Prostate gland (tissue), 2 donors: ENCODE measurements at regions not wholly inside any gene's neighbourhood (a gene's known extent, or its start where the extent isn't known, plus 50 kb on each side); places are given as distances from the start of the nearest gene placed in this dataset.

Experiments used
- DNase-seq: peaks from one replicate; pipeline ENCODE4 v3.0.0-alpha.2; 2019; ENCODE audit warnings: low spot score
- H3K27ac ChIP-seq, 2 donors: fragments of 200-600 bp; sonication (generic); 2 replicates each; pipeline ENCODE4 v1.5.1; 2017 to 2019
- H3K27me3 ChIP-seq: fragments of 200-600 bp; sonication (generic); replicated peaks from 2 replicates; pipeline ENCODE4 v1.5.1; 2019; ENCODE audit not compliant: insufficient read depth
- H3K36me3 ChIP-seq, 2 donors: fragments of 200-600 bp; sonication (generic); 1 replicate in 1 of 2; 2 replicates in 1 of 2; pipeline versions ENCODE4 v1.5.1 to v1.8.1; 2017 to 2019
- H3K4me1 ChIP-seq: fragments of 200-600 bp; sonication (generic); replicated peaks from 2 replicates; pipeline ENCODE4 v1.5.1; 2019
- H3K4me3 ChIP-seq, 2 donors: fragments of 200-600 bp; sonication (generic); 2 replicates each; pipeline ENCODE4 v1.5.1; 2017 to 2019
- H3K9me3 ChIP-seq: fragments of 200-600 bp; sonication (generic); 2 replicates; pipeline ENCODE4 v1.5.1; 2017
- POLR2A ChIP-seq: fragments of 450-650 bp; IDR thresholded peaks from one replicate; pipeline ENCODE4 v1.6.1; 2016; ENCODE audit warnings: antibody characterized with exemption, mild to moderate bottlenecking
- POLR2AphosphoS5 ChIP-seq: sonication (generic); formaldehyde crosslinking; IDR thresholded peaks from one replicate; pipeline ENCODE4 v1.6.1; 2017; ENCODE audit warnings: antibody characterized with exemption
- WGBS: methylation state at CpG from one replicate; pipeline ENCODE4 v1.1.5; 2018; 5-methylcytosine and 5-hydroxymethylcytosine counted together
- intact Hi-C: fragments of 100-400 bp; cut with DNase I; formaldehyde crosslinking; loops from one replicate; pipeline ENCODE4 v1.14.2; 2022
- TF ChIP-seq, protein P1 (sequence below), 4 experiments: fragments of 200-600 bp in 2 of 4; fragments of 450-650 bp in 2 of 4; sonication (generic) in 2 of 4; IDR thresholded peaks; 1 replicate in 3 of 4; 2 replicates in 1 of 4; pipeline ENCODE4 v1.5.1; 2016 to 2019; ENCODE audit warnings: antibody characterized with exemption in 4 of 4, mild to moderate bottlenecking in 2 of 4, moderate library complexity in 2 of 4

DNA sequence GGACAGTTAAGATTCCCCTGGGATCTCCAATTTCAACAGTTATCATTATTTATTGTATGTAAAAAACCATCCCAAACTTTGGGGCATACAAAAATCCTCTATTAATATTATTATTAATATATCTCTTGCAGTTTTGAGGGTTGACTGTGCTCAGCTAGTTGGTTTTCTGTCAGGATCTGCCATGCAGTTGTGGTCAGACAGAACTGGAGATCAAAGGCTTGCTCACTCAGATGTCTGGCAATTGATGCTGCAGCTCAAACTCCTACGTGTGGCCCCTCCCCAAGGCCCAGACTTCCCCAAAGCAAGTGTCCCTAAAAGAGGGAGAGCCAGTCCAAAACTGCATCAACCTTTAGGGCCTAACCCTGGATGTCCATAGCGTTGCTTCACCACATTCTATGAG is 204.7 kb downstream of the TTC32 start:
- Histone ChIP-seq H3K4me1 (no peaks in the 10 kb centered on the region), H3K27ac (no peak overlapping the region), H3K27me3 (no peaks in the 10 kb centered on the region), H3K36me3 (no peaks in the 10 kb centered on the region), H3K4me3 (no peak overlapping the region), H3K9me3 (no peaks in the 10 kb centered on the region)
- DNase-seq: no peak
- WGBS: 81% methylated on average over 2 of the region's 2 CpGs
- TF ChIP-seq POLR2A (no peak), POLR2AphosphoS5 (no peak)
- TF ChIP-seq, protein P1, sequence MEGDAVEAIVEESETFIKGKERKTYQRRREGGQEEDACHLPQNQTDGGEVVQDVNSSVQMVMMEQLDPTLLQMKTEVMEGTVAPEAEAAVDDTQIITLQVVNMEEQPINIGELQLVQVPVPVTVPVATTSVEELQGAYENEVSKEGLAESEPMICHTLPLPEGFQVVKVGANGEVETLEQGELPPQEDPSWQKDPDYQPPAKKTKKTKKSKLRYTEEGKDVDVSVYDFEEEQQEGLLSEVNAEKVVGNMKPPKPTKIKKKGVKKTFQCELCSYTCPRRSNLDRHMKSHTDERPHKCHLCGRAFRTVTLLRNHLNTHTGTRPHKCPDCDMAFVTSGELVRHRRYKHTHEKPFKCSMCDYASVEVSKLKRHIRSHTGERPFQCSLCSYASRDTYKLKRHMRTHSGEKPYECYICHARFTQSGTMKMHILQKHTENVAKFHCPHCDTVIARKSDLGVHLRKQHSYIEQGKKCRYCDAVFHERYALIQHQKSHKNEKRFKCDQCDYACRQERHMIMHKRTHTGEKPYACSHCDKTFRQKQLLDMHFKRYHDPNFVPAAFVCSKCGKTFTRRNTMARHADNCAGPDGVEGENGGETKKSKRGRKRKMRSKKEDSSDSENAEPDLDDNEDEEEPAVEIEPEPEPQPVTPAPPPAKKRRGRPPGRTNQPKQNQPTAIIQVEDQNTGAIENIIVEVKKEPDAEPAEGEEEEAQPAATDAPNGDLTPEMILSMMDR (IDR thresholded peaks at IDR 0.05): no peak
- intact Hi-C loops: no loop called here

DNA sequence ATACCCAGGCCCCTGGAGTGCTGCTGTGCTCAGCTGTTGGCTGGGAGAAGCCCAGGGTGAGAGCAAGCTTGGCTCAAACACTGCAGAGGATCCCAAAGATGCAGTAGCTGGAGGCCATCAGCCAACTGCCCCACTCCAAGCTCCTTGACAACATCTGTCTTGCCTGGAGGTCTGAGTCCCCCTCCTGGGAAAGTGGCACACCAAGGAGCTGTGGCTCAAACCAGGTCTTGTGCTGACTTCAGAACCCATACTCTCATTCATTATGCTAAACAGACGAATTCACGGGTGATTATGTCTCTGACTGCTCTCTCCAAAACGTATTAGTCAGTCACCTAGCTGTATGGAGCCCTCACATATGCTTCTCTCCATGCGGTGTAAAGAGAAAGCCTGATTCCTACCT is 206.1 kb downstream of the TTC32 start:
- no peaks in the 10 kb centered on the region for H3K27me3 ChIP-seq
- WGBS: 88% methylated on average over 4 of the region's 4 CpGs
- H3K4me1 ChIP-seq: no peaks in the 10 kb centered on the region
- H3K27ac ChIP-seq: no peak overlapping the region
- H3K4me3 ChIP-seq: no peak overlapping the region
- intact Hi-C loops: no loop called here
- H3K9me3 ChIP-seq: no peaks in the 10 kb centered on the region
- H3K36me3 ChIP-seq: no peaks in the 10 kb centered on the region
- DNase-seq: no peak
- TF ChIP-seq, protein P1 (IDR thresholded peaks at IDR 0.05): no peak
- TF ChIP-seq POLR2A (no peak), POLR2AphosphoS5 (no peak)

DNA sequence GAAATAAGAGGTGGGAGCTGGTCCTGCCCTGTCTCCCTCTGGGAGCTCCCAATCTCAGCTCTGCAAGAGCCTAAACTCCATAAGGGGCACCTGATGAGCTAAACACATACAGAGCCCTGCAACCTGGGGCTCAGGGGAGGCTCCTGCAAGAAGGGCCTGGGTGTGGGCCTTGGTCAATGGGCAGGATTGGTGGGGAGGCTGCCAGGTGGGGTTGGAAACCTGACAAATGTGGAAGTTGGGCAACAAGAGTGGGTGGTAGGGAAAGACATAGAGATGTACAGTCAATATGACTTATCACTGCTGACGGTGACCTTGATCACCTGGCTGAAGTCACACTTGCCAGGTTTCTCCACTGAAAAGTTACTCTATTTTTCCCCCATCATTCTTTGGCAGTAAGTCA is 209.9 kb downstream of the TTC32 start:
- WGBS: 89% methylated on average over 1 of the region's 1 CpG
- H3K27me3 ChIP-seq: no peaks in the 10 kb centered on the region
- H3K27ac ChIP-seq: no peak overlapping the region
- no peak overlapping the region for H3K4me3 ChIP-seq
- no peaks in the 10 kb centered on the region for H3K9me3 ChIP-seq
- no peaks in the 10 kb centered on the region for H3K4me1 ChIP-seq
- no peak for DNase-seq
- H3K36me3 ChIP-seq: no peaks in the 10 kb centered on the region
- TF ChIP-seq POLR2A (no peak), POLR2AphosphoS5 (no peak)
- TF ChIP-seq, protein P1 (IDR thresholded peaks at IDR 0.05): no peak
- intact Hi-C loops: no loop called here

DNA sequence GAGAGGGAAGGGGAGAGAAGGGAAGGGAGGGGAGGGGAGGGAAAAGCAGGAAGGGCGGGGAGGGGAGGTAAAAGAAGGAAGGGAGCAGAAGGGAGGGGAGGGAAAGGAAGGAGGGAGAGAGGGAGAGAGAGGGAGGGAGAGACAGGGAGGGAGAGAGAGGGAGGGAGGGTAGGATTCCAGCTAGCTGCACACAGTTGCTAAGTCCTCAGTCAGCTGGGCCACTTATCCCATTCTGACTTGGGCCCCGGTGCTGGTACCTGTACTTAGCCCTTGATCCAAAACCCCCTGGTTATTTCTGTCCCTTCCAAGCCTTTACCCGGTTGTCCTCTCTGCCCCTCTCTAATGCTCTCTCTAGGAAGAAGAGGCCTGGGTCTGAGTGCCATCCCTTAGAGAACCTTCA is 211.4 kb downstream of the TTC32 start:
- Histone ChIP-seq H3K9me3 (no peaks in the 10 kb centered on the region), H3K36me3 (no peaks in the 10 kb centered on the region), H3K4me3 (no peak overlapping the region), H3K27me3 (no peaks in the 10 kb centered on the region), H3K27ac (no peak overlapping the region), H3K4me1 (no peaks in the 10 kb centered on the region)
- DNase-seq: no peak
- TF ChIP-seq POLR2A: no peak
- TF ChIP-seq, protein P1 (IDR thresholded peaks at IDR 0.05): no peak
- TF ChIP-seq POLR2AphosphoS5: no peak
- 86% methylated on average over 2 of the region's 3 CpGs for WGBS
- intact Hi-C loops: no loop called here

DNA sequence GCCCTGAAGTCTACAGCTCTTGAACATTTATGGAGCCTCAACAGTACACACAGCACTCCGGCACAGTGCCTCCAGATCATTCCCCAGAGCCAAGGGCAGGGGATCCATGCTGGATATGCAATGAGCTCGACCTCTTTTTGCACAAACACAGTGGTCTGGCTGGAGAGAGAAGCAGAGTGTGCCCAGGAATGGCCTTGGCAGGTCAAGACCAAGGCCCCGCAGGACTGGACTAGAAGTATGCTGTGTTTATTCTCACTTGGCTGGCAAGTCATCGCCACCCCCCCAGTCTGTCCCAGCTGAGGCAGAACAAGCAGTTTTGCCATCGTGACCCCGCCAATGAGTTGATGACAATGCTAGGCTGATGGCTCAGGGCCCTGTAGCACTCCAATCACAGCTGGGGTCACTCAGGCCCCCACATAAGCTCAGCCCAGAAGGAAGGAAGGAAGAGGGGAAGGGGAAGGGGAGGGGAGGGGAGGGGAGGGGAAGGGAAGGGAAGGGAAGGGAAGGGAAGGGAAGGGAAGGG is 212.1 kb downstream of the TTC32 start:
- intact Hi-C loops: no loop called here
- no peaks in the 10 kb centered on the region for H3K9me3 ChIP-seq
- DNase-seq: no peak
- no peaks in the 10 kb centered on the region for H3K4me1 ChIP-seq
- no peaks in the 10 kb centered on the region for H3K27me3 ChIP-seq
- no peaks in the 10 kb centered on the region for H3K36me3 ChIP-seq
- 86% methylated on average over 6 of the region's 6 CpGs for WGBS
- no peak for TF ChIP-seq POLR2AphosphoS5
- no peak for TF ChIP-seq POLR2A
- TF ChIP-seq, protein P1 (IDR thresholded peaks at IDR 0.05): no peak
- no peak overlapping the region for H3K27ac ChIP-seq
- H3K4me3 ChIP-seq: no peak overlapping the region
